ENCODE measurements at regions not wholly inside any gene's neighbourhood (a gene's known extent, or its start where the extent isn't known, plus 50 kb on each side); places are given as distances from the start of the nearest gene placed in this dataset.

DNA sequence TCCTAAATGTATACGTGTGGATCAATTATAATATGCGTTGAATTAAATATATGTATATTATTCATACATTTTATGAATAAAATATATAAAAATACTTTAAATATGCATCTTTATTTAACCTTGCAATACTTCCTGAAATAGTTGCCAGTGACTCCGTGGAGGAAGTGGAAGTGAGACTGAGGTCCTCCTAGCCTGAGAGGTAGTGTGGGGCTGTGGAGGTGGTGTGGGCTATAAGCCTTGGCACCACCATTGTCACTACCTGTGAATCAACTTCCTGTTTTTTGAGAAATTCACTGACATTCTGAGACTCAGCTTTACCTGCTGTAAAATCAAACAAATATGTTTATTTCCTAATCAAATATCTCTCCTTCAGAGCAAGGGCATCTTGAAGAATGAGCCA is 514.2 kb downstream of the VRK1 start:
- DNase-seq: no peak

DNA sequence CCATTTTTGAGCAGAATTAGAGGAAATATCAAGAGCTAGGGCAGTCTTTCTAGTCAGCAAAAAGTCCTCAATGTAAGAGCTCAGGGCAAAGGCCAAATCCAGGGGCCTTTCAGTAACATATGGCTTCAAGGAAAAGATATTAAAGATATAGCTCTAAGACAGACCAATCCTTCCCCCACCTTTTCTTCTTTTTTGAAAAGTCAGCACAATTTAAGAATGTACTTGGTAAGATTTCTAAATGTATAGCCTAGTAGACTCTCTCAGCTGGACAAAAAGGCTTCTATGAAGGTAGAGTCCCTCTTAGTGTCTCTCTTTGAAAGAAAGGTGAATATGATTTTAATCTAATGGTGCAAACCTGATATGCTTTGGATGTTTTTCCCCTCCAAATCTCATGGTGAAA is 515.7 kb downstream of the VRK1 start:
- DNase-seq: no peak

DNA sequence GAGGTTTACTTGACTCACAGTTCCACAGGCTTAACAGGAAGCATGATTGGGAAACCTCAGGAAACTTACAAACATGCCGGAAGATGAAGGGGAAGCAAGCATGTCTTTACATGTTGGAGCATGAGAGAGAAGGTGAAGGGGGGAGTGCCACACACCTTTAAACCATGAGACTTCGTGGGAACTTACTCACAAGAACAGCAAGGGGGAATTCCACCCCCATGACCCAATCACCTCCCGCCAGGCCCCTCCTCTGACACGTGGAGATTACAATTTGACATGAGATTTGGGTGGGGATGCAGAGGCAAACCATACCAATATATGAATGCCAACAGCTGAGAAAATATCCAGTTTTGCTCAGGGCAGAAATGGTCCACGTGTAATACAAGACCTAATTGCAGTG is 518.6 kb downstream of the VRK1 start:
- no peak for DNase-seq

DNA sequence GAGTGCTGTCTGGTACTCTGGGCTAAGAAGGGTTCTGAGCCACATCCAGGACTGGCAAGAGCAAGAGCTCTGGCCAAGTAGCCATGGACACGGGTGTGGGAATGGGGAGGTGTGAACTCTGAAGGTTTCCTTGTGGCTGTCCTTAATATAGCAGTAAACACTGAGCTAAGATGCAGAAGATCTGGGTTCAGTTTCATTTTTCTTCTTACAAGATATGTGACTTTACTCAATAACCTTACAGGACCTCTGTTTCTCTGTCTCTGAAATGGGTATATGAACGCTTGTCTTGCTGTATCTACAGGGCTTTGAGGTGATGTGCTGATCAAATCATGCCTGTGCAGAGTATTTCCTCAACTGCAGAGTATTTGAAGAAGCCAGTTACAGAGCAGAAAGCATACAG is 521.2 kb downstream of the VRK1 start:
- no peak for DNase-seq

DNA sequence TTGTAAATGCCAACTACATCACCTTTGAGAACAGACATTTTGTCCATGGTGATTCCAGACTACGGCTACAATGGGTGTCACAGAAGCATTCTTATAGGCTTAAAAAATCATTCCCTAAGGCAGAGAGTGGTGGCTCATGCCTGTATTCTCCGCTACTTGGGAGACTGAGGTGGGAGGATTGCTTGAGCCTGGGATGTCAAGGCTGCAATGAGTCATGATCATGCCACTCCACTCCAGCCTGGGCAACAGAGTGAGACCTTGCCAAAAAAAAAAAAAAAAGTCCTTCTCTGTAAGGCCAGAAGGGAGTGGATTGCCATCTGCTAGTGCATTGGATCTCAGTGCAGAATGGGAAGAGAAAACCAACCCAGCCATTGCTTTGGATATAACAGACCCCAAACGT is 522.5 kb downstream of the VRK1 start:
- no peak for DNase-seq

DNA sequence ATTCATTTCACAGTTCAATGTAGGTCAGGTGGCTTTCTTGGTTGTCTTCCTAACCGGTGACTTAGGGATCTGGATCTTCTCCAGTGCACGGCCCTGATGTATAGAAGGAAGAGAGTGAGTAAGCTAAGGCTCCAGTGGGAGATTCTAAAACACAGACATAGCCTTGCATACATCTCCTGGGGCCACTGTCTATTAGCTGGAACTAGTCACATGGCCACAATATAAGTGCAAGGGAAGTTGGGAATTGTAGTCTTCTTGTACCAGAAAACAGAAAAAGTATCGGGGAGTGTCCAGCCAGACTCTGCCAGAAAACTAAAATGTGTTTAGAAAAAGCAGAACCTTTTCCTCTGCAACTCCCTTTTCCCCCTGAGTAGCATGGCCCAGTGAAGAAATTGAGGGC is 531.6 kb downstream of the VRK1 start:
- DNase-seq: no peak

DNA sequence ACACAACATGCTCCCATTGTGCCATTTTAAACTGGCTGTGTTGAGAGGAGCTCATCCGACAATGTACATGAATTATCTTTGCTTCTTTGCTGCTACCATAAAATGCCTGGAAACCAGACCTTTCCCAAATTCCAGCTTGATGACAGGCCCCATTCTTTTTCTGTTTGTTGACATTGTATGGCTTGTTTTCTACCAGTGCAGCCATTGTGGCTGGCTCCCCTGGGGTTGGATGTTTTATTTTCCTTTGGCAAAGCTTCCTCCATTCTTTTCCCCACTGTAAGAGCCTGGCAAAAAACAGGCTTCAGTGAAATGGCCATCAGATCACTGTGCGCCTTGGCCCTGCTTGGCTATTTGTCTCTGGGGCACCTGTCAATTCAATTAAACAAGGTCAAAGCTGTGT is 532.5 kb downstream of the VRK1 start:
- peak; percentile 69 for DNase-seq

DNA sequence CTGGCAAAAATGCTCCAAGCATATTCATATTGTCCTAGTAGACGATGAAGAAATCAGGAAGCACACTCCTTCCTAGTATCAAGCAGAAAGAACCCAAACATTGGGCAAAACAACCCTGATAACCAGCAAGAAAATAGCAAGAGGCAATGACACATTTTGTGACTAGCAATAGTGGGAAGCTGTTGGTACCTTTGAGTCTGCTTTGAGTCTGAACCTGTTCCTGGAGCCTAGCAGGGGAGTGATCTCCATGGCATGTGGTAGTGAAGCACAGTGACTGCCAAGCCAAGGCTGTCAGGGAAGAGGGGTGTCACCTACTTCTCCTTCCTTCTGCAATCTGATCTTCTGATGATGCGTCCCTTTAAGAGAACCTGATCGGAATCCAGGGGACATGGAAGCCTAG is 533.9 kb downstream of the VRK1 start:
- peak; percentile 58 for DNase-seq

DNA sequence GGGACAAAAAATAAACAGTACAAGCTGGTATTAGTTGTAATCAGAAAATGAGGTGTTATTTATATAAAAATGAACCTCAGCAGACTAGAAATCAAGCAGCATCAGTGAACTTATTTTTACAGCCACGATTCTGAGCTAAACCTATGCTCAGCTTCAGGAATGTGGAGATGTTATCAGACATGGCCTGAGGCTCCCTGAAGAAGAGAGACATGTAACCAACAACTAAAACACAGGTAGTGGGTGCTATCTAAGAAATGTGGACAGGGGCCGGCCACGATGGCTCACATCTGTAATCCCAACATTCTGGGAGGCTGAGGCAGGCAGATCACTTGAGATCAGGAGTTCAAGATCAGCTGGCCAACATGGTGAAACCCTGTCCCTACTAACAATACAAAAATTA is 534.3 kb downstream of the VRK1 start:
- peak; percentile 81 for DNase-seq

DNA sequence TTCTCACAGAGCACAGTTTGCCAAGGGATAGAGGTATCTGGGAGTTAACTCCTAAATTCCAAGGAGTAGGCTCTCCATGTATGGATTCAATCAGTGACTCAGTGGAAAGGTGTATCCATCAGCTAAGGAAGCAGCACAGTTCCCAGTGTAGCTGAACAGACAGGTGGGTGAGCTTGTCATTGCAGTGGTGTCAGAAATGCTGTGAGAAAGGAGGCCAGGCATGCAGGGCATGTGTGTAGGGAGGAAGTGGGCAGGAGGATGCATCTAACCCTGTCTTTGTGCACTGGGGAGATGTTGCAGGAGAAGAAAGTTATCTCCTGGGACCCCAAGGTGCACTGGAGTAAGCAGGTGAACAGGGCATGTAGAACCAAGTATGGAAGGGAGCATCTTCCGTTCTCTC is 539.0 kb downstream of the VRK1 start:
- DNase-seq: no peak

DNA sequence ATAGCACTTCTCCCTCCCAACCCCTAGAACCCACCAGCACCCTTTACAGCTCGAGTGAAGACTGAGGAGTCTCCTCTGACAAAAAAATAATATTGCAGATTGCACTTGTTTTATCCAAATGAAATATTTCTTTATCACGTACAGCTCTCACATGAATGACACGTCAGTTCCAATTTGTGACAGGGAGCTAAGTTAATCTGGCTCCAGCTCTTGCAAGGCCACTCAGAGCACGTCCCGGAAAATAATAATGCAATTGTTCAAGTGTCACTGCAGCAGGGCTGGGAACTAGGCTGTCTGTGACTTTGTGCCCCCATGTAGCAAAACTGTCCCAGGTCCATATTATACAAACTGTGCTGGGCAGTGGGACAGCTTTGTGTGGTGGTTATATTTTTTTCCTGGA is 539.6 kb downstream of the VRK1 start:
- DNase-seq: no peak

DNA sequence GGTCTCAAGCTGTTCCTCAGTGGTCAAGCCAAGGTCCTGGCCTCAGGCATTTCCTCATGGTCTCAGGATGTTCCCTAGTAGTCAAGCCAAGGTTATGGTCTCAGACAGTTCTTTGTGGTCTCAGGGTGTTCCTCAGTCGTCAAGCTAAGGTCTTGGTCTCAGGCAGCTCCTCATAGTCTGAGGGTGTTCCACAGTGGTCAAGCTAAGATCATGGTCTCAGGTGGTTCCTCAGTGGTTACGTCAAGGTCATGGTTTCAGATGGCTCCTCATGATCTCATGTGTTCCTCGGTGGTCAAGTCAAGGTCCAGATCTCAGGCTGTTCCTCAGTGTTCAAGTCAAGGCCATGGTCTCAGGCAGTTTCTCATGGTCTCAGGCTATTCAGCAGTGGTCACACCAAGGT is 540.1 kb downstream of the VRK1 start:
- no peak for DNase-seq

DNA sequence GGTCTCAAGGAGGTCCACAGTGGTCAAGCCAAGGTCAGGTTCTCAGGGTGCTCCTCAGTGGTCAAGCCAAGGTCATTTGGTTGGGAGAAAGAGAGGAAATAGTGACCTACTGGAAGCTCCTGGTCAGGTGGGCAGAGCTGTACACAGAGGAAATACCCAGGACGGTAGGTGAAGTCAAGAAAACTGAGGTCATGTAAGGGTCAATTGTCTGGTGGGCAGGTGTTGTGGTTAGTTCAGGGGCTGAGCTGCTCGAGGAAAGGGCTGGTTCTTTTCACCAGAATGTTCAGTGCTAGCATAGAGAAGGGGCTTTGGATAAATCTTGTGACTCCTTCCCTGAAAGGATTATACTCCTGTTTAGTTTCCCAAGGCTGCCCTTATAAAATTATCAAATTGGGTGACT is 540.5 kb downstream of the VRK1 start:
- DNase-seq: no peak

DNA sequence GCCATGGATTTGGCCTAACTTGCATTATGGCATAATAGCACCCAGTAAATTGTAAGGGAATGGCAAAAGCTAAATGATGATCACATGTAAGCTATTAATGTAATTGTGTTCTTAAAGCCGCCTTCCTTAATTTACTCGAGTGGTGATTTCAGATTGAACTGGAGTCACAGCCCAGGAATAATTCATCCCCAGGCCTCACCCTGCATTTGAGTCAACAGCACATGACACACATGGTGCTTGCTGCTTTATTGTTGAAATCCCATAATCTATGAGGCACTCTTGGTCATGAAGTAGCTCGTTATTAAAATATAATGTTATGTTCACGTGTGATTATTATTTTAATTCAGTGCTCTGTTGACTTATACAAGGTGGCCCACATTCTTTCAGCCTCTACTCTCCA is 547.5 kb downstream of the VRK1 start:
- no peak for DNase-seq

DNA sequence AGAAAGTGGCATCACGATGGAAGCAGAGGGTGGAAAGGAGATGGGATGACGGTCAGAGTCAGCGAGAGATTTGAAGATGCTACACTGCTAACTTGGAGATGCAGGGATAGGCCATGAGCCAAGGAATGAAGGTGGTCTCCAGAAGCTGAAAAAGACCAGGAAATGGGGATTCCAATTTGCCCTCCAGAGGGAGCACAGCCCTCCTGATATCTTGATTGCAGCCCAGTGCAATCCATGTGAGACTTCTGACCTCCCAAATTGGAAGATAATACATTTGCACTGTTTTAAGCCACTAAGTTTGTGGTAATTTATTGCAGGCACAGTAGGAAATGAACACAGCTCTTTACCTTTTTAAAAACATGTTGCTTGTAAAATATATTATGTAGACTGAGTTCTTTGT is 549.5 kb downstream of the VRK1 start:
- DNase-seq: no peak

DNA sequence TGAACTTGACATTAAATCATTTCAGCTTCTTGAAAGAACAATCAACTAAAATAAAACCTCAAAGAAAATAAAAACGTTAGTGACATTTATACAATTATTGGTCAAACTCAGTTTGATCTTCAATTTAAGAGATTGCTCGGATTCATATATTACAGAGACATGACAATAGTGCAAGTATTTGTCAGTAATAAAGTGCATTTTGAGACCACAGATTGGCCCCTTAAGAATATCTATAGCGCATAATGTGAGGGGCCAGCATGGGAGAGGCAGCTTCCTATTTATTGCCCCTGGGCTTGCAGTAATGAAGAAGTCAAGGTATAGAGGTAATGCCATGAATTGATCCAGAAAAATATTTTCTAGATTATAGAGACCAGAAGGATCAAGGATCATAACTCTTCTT is 552.3 kb downstream of the VRK1 start:
- DNase-seq: no peak

DNA sequence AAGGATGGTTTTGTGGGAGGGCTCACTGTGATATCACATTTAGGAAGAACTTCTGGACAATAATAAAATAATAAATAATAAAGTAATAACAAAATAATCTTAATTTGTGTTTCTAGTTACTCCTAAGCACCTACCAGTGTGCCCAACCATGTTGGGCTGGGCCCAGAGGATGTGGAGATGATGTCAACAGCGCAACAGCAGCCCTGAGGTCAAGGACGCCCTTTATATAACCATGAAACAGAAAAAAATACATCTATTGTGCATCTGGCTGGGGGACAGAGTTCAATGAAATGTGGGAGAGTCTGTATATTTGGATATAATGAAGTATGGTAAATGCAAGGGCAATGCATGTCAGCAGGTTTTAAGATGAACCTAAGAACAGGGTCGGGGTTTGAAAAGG is 552.8 kb downstream of the VRK1 start:
- DNase-seq: no peak

DNA sequence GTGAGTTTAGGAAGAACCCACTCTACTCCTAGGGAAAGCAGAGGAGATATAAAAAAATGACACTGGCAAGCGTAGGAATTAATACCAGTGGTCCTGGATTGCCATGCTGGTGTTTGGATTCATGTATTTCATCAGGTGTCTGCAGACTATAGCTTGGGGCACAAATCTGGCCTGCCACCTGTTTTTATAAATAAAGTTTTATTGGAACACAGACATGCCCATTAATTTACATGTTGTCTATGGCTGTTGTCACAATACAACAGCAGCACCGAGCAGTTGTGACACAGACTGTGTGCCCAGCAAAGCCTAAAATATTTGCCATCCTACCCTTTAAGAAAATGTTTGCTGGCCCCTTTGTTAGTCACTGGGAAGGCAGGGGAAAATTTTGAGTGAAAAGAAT is 553.2 kb downstream of the VRK1 start:
- DNase-seq: no peak

DNA sequence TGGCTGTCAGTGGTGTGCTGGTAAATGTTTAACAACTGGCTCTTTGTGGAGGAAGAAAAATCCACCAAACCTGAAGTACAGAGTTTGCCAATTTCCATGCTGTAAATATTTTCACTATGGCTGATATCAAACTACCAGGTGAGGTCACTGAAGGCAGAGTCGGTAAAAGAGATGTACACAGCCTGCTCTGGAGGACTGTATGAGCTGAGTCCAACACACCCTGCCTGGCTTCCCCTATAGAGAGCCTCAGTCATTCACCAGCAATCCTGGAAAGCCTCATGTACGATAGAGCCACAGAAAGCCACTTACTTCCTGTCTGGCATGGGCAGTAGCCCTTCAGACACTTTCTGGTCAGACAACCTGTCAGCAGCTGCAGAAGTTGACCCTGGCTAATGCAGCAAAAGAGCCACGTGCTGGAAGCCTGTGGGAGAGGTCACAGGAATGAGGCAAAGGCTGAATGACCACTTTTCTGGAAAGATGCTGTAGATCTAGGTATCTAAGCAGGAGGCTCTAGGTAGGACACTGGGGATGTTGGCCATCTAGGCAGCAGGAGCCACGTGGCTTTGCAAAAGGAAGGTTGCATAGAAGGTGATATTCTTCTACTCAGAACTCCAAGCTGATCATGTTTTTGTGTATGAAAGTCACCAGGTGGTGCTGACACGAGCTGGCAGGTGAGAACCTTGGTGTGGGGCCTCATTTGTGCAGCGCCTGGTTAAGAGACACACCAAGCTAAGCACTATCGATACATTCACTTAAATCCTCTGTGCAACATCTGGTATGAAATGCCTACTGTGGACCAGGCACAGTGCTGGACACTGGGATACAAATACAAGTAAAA is 553.9 kb downstream of the VRK1 start:
- DNase-seq: no peak

DNA sequence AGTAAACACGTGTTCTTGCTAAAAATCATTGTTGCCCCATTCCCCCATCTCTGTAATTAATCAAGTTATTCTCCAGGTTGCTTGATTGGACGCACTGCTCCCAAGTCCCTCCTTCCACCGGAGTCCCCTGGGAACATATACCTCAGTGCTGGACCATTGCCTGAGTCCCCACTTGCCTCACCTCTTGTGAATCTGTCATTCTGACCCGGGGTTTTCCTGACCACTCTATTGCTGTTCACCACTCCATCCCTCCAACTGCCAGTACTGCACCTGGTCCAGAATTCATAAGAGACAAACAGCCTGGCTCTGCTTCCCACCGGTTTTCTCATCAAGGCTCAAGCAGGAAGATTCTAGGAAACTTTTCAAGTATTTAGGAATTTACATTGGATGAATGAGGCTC is 555.9 kb downstream of the VRK1 start:
- no peak for DNase-seq

DNA sequence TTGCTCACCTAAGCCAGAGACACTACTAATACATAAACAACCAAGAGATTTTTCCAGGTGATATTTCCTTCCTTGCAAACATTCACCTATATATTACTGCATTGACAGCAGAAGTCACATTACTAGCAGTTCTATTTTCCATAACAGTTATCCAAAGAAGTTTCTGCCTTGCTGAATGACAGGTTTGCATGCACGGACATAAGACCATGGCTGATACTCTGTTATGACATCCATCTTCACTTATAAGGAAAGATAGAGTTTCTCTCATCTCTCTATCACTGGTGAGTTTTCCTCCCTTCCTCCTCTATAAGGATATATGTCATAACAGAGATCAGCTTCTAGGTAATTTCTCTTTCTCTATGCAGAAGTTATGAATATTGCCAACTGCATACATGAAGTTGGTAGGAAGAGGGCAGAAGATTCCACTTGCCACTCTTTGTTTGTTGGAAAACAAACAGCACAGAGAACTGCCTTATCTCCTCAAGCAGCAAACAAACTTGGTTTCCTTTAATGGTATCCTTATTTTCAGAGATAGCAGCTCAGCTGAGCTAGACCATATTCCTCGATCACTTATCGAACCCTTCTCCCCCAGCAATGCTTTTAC is 557.0 kb downstream of the VRK1 start:
- DNase-seq: no peak

DNA sequence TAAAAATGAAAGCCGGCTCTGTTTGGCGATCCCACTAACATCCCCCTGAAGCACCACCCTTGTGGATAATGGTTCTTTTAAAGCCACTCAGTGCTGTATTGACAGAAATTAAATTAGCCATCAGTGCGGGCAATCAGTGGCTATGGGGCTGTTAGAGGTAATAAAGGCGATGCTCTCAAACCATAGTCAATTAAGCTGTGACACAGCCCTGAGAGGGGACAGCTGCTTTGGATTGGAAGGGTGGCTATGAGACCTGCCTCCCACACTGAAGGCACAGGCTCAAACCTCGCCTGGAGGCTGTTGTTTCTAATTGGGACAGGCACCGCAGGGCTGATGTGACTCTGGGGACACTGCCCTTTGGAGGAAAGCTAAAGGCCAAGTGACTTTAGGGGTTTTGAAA is 562.2 kb downstream of the VRK1 start:
- no peak for DNase-seq

DNA sequence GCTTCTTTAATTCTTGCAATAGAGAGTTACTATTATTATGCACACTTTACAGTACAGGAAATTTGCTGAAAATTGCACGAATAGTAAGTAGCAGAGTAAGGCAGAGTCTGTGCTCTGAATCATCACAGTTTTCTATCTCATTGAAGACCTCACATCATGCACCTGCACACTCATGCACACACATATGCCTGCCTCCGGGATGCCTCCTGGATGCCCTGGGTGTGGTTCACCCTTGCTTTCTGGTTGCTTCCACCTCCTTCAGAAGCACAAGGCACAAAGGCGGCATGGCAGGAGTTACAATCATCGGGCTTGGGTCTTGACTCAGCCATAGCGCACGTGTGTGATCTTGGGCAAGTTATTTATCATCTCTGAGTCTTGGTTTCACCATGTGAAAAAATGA is 564.0 kb downstream of the VRK1 start:
- DNase-seq: no peak

DNA sequence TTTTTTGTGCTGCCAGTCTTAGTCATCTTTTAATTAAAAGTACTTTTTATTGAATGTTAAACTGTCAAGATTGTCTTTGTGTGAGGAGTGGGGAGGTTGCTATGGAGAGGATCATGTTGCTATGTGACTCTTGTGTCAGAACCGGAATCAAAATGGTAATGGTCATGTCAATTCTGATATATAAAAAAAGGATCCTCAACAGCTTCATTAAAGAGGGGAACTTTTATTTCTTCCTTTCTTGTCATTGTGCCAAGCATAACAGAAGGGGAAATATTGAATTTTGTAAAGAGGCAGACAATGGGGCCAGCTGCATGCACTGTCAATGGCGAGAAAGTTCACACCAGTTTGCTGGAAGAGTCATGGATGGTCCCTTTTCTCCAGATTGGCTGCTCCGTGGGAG is 564.8 kb downstream of the VRK1 start:
- DNase-seq: no peak

DNA sequence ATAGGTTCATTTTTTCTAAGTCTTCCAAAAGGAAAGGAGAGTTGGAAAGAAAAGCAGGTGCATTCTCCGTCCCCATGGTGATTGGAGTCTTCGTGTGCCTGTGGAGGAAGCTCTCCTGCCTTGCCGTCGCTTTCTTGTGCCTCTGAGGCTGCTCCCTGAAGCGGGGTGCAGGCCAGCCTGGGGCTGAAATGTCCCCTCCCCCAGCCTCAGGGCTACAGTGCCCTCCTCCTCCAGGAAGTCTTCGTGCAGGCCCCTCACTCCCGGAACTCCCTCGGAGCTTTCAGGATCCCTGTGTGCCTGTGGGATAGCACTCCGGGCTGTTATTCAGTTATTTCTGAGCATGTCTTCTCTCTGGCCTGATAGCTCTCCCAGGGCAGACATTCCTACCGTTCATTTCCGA is 569.2 kb downstream of the VRK1 start:
- no peak for DNase-seq
